ENCODE measurements at regions not wholly inside any gene's neighbourhood (a gene's known extent, or its start where the extent isn't known, plus 50 kb on each side); places are given as distances from the start of the nearest gene placed in this dataset.
"Not testable (repeated sequence)": the region's sequence is repeated elsewhere in the genome, so short reads cannot be mapped to it uniquely, and the experiment has no call there.

DNA sequence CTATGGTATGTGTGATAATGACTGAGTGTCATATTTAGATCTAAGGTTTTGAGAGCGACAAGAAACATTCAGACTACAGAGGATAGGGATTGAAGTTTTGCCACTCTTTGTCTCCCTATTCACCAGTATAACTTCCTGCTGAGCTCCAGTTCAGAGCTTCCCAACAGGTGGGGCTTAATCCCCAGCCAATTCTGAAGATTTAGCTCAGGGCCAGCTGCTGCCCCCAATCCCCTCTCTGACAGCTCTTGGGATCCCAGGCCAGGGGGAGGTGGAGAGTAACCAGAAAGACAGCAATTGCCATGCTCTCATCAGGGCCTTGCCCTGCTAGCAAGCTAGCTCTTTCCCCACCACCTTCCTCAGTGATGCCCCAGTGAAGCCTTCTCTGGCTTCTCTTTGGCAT lies 57.8 kb downstream of the TRIL start:
- no peak for DNase-seq (ENCODE audit: low spot score)

DNA sequence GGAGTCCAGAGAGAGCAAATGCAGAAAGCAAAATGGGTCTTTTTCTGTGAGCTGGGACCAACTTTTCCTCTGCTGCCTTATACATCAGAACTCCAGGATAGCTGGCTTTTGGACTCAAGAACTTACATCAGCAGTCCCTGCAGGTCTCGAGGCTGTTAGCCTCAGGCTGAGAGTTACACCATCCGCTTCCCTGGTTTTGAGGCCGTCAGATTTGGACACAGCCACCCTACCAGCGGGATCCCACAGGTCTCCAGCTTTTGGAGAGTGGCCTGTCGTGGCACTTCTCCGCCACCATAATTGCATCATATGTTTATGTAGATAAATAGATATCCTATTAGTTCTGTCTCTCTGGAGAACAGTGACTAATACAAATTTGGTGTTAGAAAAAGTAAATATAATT lies 64.2 kb downstream of the TRIL start:
- DNase-seq (ENCODE audit: low spot score): no peak

DNA sequence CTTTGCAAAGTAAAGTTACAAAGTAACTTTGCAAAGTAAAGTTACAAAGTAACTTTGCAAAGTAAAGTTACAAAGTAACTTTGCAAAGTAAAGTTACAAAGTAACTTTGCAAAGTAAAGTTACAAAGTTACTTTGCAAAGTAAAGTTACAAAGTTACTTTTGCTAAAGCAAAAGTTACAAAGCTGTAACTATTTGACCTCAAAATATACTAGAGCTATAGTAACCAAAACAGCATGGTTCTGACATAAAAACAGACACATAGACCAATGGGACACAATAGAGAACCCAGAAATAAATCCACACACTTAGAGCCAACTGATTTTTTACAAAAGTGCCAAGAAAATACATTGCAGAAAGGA lies 66.3 kb downstream of the TRIL start:
- DNase-seq (ENCODE audit: low spot score): not testable (repeated sequence)

DNA sequence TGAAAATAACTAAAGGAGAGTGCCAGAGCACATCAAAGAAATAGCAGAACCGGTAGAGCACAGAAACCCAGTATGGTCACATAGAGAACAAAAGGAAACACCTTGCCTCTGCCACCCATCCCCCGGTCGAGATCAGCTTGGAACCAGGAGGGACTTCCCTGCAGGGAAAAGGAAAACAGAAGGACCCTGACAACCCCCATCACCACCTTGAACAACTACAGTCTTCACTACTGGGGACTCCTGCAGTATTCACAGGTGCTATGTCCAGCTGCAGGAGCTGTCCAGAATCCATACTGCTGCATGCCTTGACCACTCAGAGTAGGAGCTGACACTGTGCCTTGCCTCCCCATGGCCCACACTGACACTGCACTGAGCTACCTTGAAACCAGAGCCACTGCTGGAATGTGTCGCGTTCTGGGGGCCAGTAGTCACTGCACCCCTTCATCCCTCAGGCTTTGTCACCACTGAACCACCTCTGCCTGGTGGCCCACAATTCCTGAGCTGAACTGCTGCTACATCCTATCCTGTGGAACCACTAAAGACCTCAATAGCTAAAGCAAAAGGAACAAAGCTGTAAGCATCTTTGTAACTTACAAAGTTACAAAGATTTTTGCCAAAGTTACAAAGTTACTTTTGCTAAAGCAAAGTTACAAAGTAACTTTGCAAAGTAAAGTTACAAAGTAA lies 66.8 kb downstream of the TRIL start:
- DNase-seq (ENCODE audit: low spot score): no peak

DNA sequence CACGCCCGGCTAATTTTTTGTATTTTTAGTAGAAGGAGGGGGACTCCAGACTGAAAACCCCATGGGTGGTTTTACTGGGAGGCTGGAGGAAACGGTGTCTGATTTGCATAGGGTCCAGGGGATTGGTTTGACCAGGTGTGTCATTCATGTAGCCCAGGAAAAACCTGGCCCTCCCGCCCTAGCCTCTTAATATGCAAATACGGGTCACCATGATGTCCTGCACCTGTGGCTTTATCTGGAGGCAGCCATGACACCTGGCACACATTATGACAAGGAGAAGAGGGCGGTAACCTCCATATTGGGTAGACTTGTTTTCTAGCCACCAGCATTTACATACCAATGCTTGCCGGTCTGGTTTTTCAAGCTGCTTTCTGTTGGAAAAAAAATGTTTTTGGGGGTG lies 68.0 kb downstream of the TRIL start:
- DNase-seq (ENCODE audit: low spot score): peak; percentile 2

DNA sequence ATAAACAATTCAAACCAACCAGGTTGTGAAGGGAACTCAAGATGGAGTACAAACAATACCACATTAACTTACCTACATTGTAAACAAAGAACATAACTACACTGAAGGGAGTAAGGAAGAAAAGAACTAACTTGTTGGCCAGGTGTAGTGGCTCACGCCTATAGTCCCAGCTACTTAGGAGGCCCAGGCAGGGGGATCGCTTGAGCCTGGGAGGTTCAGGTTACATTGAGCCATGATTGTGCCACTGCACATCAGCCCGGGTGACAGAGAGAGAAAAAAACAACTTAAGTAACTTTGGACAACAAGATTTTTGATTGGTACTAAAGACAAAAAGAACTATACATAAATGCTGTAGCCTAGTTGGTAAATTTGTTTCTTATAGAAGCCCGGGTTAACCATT lies 68.8 kb downstream of the TRIL start:
- no peak for DNase-seq (ENCODE audit: low spot score)

DNA sequence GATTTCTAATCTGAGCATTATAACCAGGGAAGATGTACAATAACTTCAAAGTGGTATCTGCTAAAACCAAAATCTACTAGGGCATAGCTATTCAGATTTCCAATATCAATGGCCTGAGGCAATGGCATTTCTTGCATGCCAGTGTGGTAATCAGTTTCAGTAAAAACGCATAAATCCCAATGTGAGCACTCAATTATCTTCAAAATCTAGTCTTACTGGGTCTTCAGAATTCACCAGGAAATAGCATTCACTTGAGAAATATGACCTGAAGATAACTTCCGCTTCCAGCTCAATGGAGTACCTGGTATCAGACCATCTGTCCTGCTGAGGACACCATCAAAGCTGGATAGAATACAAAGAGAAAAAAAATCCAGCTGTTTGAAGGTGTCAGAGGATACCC lies 72.4 kb downstream of the TRIL start:
- no peak for DNase-seq (ENCODE audit: low spot score)

DNA sequence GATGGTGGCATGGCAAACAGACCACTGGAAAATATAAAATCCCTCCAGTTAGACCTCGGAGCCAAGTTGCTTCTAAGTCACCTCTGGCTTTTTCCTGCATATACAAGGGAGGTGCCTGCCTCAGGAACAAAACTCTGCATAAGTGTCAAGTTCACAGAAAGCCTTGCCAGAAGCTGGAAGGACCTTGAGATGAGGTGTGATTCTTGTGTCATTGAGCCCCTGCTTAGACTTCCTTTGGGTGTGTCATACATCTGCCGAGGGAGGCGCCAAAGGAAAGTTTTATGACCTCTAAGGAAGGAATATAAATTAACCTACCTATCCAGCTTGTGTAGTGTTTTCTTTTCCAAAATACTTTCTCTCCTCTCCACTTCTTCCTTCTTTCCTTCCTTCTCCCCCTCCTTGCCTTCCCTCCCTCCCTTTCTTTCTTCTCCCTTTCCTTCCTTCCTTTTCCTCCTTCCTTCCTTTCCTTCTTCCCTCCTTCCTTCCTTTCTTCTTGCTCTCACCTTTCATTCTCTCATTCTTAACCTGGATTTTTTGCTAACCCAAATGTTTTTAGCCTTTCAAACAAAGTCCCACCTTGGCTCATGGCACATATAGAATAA lies 75.2 kb downstream of the TRIL start:
- no peak for DNase-seq (ENCODE audit: low spot score)

DNA sequence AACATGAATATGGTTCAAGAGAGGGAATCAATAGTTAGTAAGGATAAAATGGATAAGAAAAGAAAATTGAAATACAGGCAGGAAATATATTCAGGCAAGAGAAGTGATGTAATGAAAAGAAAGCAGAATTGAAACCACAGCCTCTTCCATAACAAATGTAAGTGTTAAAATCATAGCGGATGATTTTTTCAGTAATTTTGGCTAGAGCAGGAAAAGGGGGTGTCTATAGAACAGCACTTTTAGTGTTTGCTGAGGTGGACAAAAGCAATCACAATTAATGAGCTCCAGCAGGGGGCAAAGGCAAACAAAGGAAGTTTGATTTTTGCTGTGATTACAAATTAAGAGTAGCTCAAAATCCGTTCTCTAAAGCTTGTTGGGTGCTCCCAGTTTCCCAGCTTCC lies 79.0 kb downstream of the TRIL start:
- DNase-seq (ENCODE audit: low spot score): no peak

DNA sequence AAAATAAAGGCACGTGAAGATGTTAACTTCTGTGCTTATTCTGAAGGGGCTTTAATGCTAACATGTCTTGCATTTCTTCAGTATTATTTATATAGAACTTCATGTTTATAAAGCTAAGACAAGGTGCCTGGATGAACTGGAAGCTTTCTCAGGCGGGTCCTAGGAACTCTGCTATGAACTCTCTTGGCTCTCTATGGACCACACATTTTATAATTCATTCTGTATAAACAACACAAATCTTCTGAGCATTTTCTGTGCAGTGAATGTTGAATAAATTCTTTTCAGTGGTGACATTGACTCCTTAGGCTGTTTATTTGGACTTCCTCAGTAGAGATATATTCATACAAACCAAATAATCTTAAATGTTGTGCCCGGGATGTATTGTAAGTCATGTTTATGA lies 79.6 kb downstream of the TRIL start:
- no peak for DNase-seq (ENCODE audit: low spot score)
